Nephron (organoid): ENCODE measurements at regions not wholly inside any gene's neighbourhood (a gene's known extent, or its start where the extent isn't known, plus 50 kb on each side); places are given as distances from the start of the nearest gene placed in this dataset.

Source experiments
- H3K27ac Mint-ChIP-seq, 3 experiments: 2 replicates each; pipeline ENCODE4 v1.8.0; 2020; ENCODE audit warnings: mixed read lengths in 3 of 3, mild to moderate bottlenecking in 2 of 3, moderate library complexity in 1 of 3
- H3K27me3 Mint-ChIP-seq: 2 replicates; pipeline ENCODE4 v1.8.0; 2021; ENCODE audit warnings: low read depth, mild to moderate bottlenecking, moderate library complexity, mixed read lengths
- H3K36me3 Mint-ChIP-seq: 2 replicates; pipeline ENCODE4 v1.8.0; 2020; ENCODE audit warnings: low read depth, mixed read lengths
- H3K4me1 Mint-ChIP-seq: 2 replicates; pipeline ENCODE4 v1.8.0; 2020; ENCODE audit warnings: mixed read lengths
- H3K4me3 Mint-ChIP-seq, 3 experiments: 2 replicates each; pipeline ENCODE4 v1.8.0; 2020; ENCODE audit warnings: mild to moderate bottlenecking in 3 of 3, mixed read lengths in 3 of 3, moderate library complexity in 2 of 3
- H3K9me3 Mint-ChIP-seq: 2 replicates; pipeline ENCODE4 v1.8.0; 2020; ENCODE audit warnings: mixed read lengths
- TF ChIP-seq, protein P1 (sequence below), 3 experiments: fragments of 200-600 bp; sonication (generic); IDR thresholded peaks; one replicate each; pipeline ENCODE4 v1.5.0; 2021; ENCODE audit warnings: antibody characterized with exemption in 3 of 3; ENCODE audit not compliant: unreplicated experiment in 3 of 3

DNA sequence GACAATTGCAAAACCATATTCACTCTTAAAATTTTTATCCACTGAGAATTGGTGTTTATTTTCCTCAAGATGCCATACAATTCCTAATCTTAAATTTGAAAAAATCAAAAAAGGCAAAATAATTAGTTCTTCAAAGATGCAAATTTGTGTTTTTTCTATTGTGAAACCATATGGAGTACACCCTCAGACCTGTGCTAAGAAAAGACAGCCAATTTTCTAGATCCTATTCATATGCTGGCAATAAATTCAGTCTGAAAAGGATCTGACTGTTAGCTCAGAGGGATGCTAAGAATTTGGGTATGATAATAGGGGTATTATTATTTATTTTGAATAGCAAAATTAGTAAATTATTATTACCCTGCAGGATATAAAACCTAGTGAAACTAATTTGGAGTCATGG, 476.9 kb upstream of the SYT1 start:
- TF ChIP-seq, protein P1, sequence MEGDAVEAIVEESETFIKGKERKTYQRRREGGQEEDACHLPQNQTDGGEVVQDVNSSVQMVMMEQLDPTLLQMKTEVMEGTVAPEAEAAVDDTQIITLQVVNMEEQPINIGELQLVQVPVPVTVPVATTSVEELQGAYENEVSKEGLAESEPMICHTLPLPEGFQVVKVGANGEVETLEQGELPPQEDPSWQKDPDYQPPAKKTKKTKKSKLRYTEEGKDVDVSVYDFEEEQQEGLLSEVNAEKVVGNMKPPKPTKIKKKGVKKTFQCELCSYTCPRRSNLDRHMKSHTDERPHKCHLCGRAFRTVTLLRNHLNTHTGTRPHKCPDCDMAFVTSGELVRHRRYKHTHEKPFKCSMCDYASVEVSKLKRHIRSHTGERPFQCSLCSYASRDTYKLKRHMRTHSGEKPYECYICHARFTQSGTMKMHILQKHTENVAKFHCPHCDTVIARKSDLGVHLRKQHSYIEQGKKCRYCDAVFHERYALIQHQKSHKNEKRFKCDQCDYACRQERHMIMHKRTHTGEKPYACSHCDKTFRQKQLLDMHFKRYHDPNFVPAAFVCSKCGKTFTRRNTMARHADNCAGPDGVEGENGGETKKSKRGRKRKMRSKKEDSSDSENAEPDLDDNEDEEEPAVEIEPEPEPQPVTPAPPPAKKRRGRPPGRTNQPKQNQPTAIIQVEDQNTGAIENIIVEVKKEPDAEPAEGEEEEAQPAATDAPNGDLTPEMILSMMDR (IDR thresholded peaks at IDR 0.05; ENCODE audit: unreplicated experiment in 3 of 3), result no peak
- no peak overlapping the region for H3K27ac Mint-ChIP-seq
- H3K36me3 Mint-ChIP-seq, result no peaks in the 10 kb centered on the region
- no peaks in the 10 kb centered on the region for H3K4me1 Mint-ChIP-seq
- H3K4me3 Mint-ChIP-seq, result no peak overlapping the region
- peaks cover 2% of the 10 kb centered on the region for H3K9me3 Mint-ChIP-seq
- no peaks in the 10 kb centered on the region for H3K27me3 Mint-ChIP-seq

DNA sequence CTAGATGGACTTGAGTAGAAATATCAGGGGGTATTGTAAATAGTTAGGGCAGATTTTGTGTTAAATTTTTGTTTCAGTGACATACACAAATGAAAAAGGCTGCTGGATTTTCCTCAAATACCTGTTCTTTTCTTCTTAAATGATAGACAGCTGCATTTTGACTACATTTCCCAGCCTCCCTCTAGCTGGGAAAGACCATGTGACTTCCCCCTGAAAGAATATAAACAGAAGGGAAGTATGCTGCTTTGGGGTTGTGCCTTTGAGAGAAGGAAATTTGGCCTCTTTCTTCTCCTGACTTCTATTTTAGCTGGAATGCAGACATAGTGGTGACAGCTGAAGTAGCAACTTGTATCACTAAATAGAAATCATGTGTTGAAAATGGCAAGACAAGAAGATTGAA, 476.1 kb upstream of the SYT1 start:
- Mint-ChIP-seq H3K4me1 (no peaks in the 10 kb centered on the region), H3K27me3 (no peaks in the 10 kb centered on the region), H3K36me3 (no peaks in the 10 kb centered on the region), H3K9me3 (peaks cover 2% of the 10 kb centered on the region), H3K4me3 (no peak overlapping the region), H3K27ac (no peak overlapping the region)
- TF ChIP-seq, protein P1 (IDR thresholded peaks at IDR 0.05; ENCODE audit: unreplicated experiment in 3 of 3), result no peak

DNA sequence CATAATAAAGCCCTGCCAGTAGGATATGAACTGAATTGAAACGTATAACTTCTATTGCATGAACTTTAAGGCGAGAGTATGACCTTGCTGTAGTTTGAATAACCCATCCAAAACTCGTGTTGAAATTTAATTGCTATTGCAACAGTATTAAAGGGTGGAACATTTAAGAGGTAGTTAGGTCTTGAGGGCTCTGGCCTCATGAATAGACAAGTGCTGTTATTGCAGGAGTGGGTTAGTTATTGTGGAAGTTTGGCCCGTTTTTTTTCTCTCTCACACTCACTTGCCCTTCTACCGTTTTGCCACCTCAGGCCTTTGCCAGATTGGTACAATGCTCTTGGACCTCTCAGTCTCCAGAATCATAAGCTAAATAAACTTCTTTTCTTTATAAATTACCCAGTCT, 473.7 kb upstream of the SYT1 start:
- Mint-ChIP-seq H3K36me3 (no peaks in the 10 kb centered on the region), H3K27ac (peak overlapping the region in 1 of 3 experiments; percentile 58), H3K27me3 (no peaks in the 10 kb centered on the region), H3K9me3 (no peaks in the 10 kb centered on the region), H3K4me1 (no peaks in the 10 kb centered on the region), H3K4me3 (no peak overlapping the region)
- TF ChIP-seq, protein P1 (IDR thresholded peaks at IDR 0.05; ENCODE audit: unreplicated experiment in 3 of 3), result no peak

DNA sequence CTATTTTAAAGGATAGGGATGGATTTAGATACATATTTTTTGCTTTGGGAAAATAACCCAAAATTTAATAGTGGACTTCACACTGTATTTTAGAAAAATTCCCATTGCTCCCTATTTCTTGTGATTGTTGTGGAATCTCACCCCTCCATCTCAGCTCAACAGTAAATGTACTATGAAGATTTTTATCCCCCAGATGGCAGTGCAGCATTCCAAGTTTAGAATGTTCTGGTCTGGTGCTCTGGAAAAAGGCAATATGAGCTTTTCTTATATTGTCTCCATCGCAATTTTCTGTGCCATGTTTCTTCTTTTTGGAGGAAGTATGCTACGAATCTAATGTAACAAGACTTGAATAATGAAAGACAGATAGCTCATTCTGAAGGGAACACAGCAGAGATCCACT, 471.7 kb upstream of the SYT1 start:
- TF ChIP-seq, protein P1 (IDR thresholded peaks at IDR 0.05; ENCODE audit: unreplicated experiment in 3 of 3), result peak; percentile 34 to 41 (median 38)
- Mint-ChIP-seq H3K27me3 (no peaks in the 10 kb centered on the region), H3K4me1 (no peaks in the 10 kb centered on the region), H3K27ac (peak overlapping the region in 2 of 3 experiments; percentile 10 to 53), H3K9me3 (no peaks in the 10 kb centered on the region), H3K4me3 (no peak overlapping the region), H3K36me3 (no peaks in the 10 kb centered on the region)

DNA sequence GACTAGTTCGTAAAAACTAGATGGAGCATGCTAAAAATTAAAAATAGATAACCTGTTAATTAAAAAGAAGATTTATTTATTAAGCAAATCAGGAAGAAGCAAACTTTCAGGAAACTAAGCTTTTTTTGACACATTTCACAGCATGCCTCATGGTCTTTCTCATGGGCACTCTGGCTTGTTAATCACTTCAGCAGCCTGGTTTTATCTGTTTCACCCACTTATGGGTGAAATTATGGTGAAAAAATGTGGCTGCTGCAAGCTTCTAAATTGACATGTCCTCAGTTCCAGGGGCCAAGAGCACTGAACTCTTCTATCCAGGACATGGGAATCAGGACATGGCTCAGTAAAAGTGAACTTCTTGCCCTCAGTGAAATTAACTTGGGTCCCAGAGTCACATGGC, 468.6 kb upstream of the SYT1 start:
- no peaks in the 10 kb centered on the region for H3K36me3 Mint-ChIP-seq
- TF ChIP-seq, protein P1 (IDR thresholded peaks at IDR 0.05; ENCODE audit: unreplicated experiment in 3 of 3), result no peak
- H3K4me3 Mint-ChIP-seq, result no peak overlapping the region
- no peak overlapping the region for H3K27ac Mint-ChIP-seq
- no peaks in the 10 kb centered on the region for H3K9me3 Mint-ChIP-seq
- H3K4me1 Mint-ChIP-seq, result no peaks in the 10 kb centered on the region
- no peaks in the 10 kb centered on the region for H3K27me3 Mint-ChIP-seq

DNA sequence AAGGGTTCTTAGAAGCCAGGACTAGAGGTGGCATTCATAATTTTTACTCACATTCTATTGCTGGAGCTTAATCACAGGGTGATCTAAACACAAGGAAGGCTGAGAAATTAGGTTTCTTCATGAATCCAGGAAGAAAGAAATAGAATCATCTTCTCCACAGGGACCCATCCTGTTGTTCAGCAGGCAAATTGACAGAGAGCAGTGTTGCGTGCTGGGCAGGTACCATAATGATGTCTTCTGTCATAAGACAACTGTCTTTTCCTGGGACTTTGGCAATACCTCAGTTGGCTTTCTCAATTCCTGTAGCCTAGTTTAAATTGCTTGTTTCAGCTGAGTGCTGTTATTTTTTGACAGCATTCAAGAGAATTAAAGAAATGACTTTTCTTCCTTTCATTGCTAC, 468.0 kb upstream of the SYT1 start:
- no peaks in the 10 kb centered on the region for H3K27me3 Mint-ChIP-seq
- no peaks in the 10 kb centered on the region for H3K36me3 Mint-ChIP-seq
- no peak overlapping the region for H3K4me3 Mint-ChIP-seq
- TF ChIP-seq, protein P1 (IDR thresholded peaks at IDR 0.05; ENCODE audit: unreplicated experiment in 3 of 3), result no peak
- H3K27ac Mint-ChIP-seq, result no peak overlapping the region
- H3K4me1 Mint-ChIP-seq, result no peaks in the 10 kb centered on the region
- H3K9me3 Mint-ChIP-seq, result no peaks in the 10 kb centered on the region
